Body of pancreas (tissue), 4 donors: ENCODE measurements at regions not wholly inside any gene's neighbourhood (a gene's known extent, or its start where the extent isn't known, plus 50 kb on each side); places are given as distances from the start of the nearest gene placed in this dataset.
"Not testable (repeated sequence)": the region's sequence is repeated elsewhere in the genome, so short reads cannot be mapped to it uniquely, and the experiment has no call there.

Experiments
- ATAC-seq: fragments of 150-250 bp; one replicate; pipeline ENCODE4 v1.9.1; 2016
- DNase-seq, 4 donors: peaks; one replicate each; pipeline ENCODE4 v3.0.0-alpha.2; 2019
- H3K27ac ChIP-seq, 4 donors: fragments of 200-600 bp; sonication (generic); 1 replicate in 3 of 4; 2 replicates in 1 of 4; pipeline versions ENCODE4 v1.5.1 to v1.6.1; 2016 to 2019; ENCODE audit warnings: mild to moderate bottlenecking in 1 of 4, mixed read lengths in 1 of 4, moderate library complexity in 1 of 4
- H3K27me3 ChIP-seq, 2 donors: fragments of 200-600 bp; sonication (generic); one replicate each; pipeline ENCODE4 v1.6.0; 2016; ENCODE audit warnings: mild to moderate bottlenecking in 1 of 2
- H3K36me3 ChIP-seq, 2 donors: fragments of 200-600 bp; sonication (generic); replicated peaks in 1 of 2; 2 replicates each; pipeline ENCODE4 v1.5.1; 2016; ENCODE audit warnings: low read depth in 2 of 2; ENCODE audit not compliant: insufficient read depth in 1 of 2
- H3K4me1 ChIP-seq: fragments of 200-600 bp; sonication (generic); one replicate; pipeline ENCODE4 v1.6.0; 2016
- H3K4me3 ChIP-seq, 2 donors: fragments of 200-600 bp; sonication (generic); 1 replicate in 1 of 2; 2 replicates in 1 of 2; pipeline ENCODE4 v1.5.1; 2016 to 2019
- H3K9me3 ChIP-seq, 3 donors: fragments of 200-600 bp; sonication (generic); 1 replicate in 2 of 3; 2 replicates in 1 of 3; pipeline ENCODE4 v1.5.1; 2016
- POLR2A ChIP-seq, 3 donors: fragments of 450-650 bp; IDR thresholded peaks; one replicate each; pipeline ENCODE4 v1.6.1; 2016; ENCODE audit warnings: antibody characterized with exemption in 3 of 3, mild to moderate bottlenecking in 2 of 3
- WGBS, 2 donors: methylation state at CpG; one replicate each; pipeline ENCODE4 v1.1.5; 2017; 5-methylcytosine and 5-hydroxymethylcytosine counted together
- intact Hi-C: fragments of 100-400 bp; cut with DNase I; formaldehyde crosslinking; loops from one replicate; pipeline ENCODE4 v1.15.1; 2023
- TF ChIP-seq, protein P1 (sequence below), 7 experiments: fragments of 450-650 bp in 4 of 7; fragments of 200-600 bp in 3 of 7; sonication (generic) in 3 of 7; IDR thresholded peaks; one replicate each; pipeline ENCODE4 v1.5.1; 2016 to 2019; ENCODE audit warnings: antibody characterized with exemption in 7 of 7

DNA sequence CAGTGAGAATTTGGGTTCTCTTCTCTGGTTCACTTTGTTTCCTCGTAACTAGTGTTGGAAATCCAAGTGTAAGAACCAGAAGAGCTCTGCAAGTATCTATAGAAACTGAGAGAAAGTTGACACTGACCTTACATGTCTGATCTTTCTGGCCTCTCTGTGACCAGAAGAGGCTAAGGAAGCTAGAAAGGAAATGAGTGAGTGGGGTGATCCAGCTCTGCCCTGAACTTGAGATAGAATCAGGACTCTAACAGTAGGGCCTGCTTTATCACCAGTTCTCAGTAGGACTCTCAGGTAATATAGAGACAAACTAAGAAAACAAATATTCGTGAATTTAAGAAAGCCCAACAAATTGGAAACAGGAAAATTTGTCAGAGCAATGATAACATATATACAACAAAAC, 441.2 kb upstream of the ZNF804A start:
- no peak overlapping the region for H3K4me3 ChIP-seq
- no peaks in the 10 kb centered on the region for H3K9me3 ChIP-seq
- no peaks in the 10 kb centered on the region for H3K36me3 ChIP-seq
- no peaks in the 10 kb centered on the region for H3K27me3 ChIP-seq
- H3K4me1 ChIP-seq, result no peaks in the 10 kb centered on the region
- 36 to 44% methylated on average over 2 of the region's 2 CpGs for WGBS, 2 donors
- intact Hi-C loops, result no loop called here
- TF ChIP-seq, protein P1, sequence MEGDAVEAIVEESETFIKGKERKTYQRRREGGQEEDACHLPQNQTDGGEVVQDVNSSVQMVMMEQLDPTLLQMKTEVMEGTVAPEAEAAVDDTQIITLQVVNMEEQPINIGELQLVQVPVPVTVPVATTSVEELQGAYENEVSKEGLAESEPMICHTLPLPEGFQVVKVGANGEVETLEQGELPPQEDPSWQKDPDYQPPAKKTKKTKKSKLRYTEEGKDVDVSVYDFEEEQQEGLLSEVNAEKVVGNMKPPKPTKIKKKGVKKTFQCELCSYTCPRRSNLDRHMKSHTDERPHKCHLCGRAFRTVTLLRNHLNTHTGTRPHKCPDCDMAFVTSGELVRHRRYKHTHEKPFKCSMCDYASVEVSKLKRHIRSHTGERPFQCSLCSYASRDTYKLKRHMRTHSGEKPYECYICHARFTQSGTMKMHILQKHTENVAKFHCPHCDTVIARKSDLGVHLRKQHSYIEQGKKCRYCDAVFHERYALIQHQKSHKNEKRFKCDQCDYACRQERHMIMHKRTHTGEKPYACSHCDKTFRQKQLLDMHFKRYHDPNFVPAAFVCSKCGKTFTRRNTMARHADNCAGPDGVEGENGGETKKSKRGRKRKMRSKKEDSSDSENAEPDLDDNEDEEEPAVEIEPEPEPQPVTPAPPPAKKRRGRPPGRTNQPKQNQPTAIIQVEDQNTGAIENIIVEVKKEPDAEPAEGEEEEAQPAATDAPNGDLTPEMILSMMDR (IDR thresholded peaks at IDR 0.05), result no peak
- no peak for TF ChIP-seq POLR2A (IDR thresholded peaks at IDR 0.05)
- H3K27ac ChIP-seq, result no peak overlapping the region
- DNase-seq (no peak), ATAC-seq (no peak)

DNA sequence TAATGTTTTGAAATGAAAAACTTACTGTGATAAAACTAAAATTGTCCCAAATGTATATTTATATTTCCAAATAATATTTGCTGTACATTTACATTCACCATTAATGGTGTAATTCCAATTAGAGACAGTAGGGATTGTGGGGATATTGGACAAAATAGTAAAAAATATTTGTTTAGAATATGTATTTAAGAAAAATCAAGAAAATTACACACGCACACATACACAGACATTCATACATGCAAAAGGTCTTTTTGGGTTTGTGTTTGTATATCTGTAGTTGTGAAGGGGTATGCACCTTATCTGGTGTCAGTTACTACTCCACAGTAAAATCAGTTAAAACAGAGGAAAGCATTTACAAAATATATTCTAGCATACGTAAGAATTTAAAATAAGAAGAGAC, 435.9 kb upstream of the ZNF804A start:
- Histone ChIP-seq H3K27me3 (no peaks in the 10 kb centered on the region), H3K4me3 (no peak overlapping the region), H3K4me1 (no peaks in the 10 kb centered on the region), H3K27ac (no peak overlapping the region), H3K36me3 (no peaks in the 10 kb centered on the region), H3K9me3 (no peaks in the 10 kb centered on the region)
- TF ChIP-seq POLR2A (IDR thresholded peaks at IDR 0.05), result no peak
- TF ChIP-seq, protein P1 (IDR thresholded peaks at IDR 0.05), result no peak
- intact Hi-C loops, result no loop called here
- ATAC-seq, result no peak
- 73 to 75% methylated on average over 2 of the region's 2 CpGs for WGBS, 2 donors
- DNase-seq, result no peak

DNA sequence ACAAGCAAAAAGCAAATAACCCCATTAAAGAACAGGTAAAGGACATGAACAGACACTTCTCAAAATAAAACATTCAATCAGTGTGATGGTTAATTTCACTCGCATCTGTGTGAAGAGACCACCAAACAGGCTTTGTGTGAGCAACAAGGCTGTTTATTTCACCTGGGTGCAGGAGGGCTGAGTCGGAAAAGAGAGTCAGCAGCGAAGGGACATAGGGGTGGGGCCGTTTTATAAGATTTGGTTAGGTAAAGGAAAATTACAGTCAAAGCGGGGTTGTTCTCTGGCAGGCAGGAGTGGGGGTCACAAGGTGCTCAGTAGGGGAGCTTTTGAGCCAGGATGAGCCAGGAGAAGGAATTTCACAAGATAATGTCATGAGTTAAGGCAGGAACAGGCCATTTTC, 429.5 kb upstream of the ZNF804A start:
- H3K36me3 ChIP-seq, H3K27me3 ChIP-seq, intact Hi-C loops, DNase-seq, ATAC-seq, H3K9me3 ChIP-seq, H3K27ac ChIP-seq, H3K4me3 ChIP-seq, H3K4me1 ChIP-seq: not testable (repeated sequence)
- WGBS, 2 donors, result 68 to 79% methylated on average over 5 of the region's 5 CpGs

DNA sequence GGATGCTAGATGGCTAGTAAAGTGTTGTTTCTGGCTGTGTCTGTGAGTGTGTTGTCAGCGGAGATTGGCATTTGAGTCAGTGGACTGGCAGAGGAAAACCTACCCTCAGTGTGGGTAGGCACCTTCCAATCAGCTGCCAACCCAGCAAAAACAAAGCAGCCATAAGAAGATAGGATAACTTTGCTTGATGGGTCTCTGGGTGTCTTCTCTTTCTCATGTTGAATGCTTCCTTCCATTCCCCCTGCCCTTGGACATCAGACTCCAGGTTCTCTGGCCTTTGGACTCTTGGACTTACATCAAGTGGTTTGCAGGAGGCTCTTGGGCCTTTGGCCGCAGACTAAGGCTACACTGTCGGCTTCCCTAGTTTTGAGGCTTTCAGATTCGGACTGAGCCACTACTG, 429.0 kb upstream of the ZNF804A start:
- intact Hi-C loops, result no loop called here
- DNase-seq (no peak), ATAC-seq (no peak)
- WGBS, 2 donors, result 80 to 91% methylated on average over 4 of the region's 4 CpGs
- Histone ChIP-seq H3K36me3 (no peaks in the 10 kb centered on the region), H3K27me3 (no peaks in the 10 kb centered on the region), H3K9me3 (no peaks in the 10 kb centered on the region), H3K27ac (no peak overlapping the region), H3K4me1 (no peaks in the 10 kb centered on the region), H3K4me3 (no peak overlapping the region)
- TF ChIP-seq, protein P1 (IDR thresholded peaks at IDR 0.05), result no peak
- no peak for TF ChIP-seq POLR2A (IDR thresholded peaks at IDR 0.05)

DNA sequence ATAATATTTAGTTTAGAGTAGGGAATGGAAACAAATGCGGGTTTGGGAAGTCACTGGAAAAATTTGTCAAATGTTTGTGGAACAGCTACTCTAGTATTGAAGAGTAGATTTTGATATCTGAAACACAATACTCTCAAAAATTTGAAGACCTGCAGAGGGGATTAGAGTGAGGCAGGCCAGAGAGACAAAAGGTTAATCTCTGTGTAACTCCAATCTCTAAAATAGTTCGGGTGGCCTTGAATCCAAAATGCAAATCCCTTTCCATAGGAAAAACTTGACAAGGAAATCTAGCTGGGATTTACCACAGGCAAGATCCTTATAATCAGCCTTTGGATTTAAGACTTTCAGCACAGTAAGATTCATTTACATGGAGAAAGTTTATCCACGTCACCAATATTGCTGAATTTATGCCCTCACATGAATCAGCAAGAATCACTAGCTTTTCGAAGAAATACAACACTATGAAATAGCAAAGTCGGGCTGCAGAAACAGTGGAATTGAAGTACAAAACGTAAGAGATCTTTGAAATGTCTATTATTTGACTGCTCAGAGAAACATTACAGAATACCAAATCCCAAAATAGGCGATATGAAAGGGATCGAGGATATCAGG, 423.7 kb upstream of the ZNF804A start:
- 81 to 87% methylated on average over 8 of the region's 8 CpGs for WGBS, 2 donors
- Histone ChIP-seq H3K4me1 (peaks cover 5% of the 10 kb centered on the region), H3K9me3 (no peaks in the 10 kb centered on the region), H3K27ac (no peak overlapping the region), H3K4me3 (no peak overlapping the region), H3K27me3 (no peaks in the 10 kb centered on the region), H3K36me3 (no peaks in the 10 kb centered on the region)
- no peak for ATAC-seq
- intact Hi-C loops, result no loop called here
- DNase-seq, result no peak
- TF ChIP-seq POLR2A (IDR thresholded peaks at IDR 0.05), result no peak
- TF ChIP-seq, protein P1 (IDR thresholded peaks at IDR 0.05), result no peak
